ENCODE measurements at regions not wholly inside any gene's neighbourhood (a gene's known extent, or its start where the extent isn't known, plus 50 kb on each side); places are given as distances from the start of the nearest gene placed in this dataset.

- TF ChIP-seq CTCF (IDR thresholded peaks at IDR 0.05), result no peak
- TF ChIP-seq POLR2A (IDR thresholded peaks at IDR 0.05), result no peak
These were observed 911.0 kb downstream of the PCDH17 start for GRCh38 chr13:58542530-58542929.
